Osteoblast (primary cell): ENCODE measurements at regions not wholly inside any gene's neighbourhood (a gene's known extent, or its start where the extent isn't known, plus 50 kb on each side); places are given as distances from the start of the nearest gene placed in this dataset.
A peak's percentile ranks its signal among the peaks of the same experiment; 100 is the strongest.

Source experiments
- DNase-seq: peaks from one replicate; pipeline ENCODE4 v3.0.0; 2011; ENCODE audit warnings: low spot score, mixed read lengths; ENCODE audit not compliant: insufficient read length; ENCODE audit errors: missing footprints
- H2AFZ ChIP-seq: 2 replicates; pipeline ENCODE4 v1.6.0; 2011; ENCODE audit warnings: mild to moderate bottlenecking, low read length
- H3K27ac ChIP-seq: 2 replicates; pipeline ENCODE4 v1.5.1; 2011; ENCODE audit warnings: mild to moderate bottlenecking, low read depth, low read length, moderate library complexity
- H3K27me3 ChIP-seq: 2 replicates; pipeline ENCODE4 v1.6.0; 2012; ENCODE audit warnings: mild to moderate bottlenecking, control low read depth, inconsistent platforms, low read length, moderate library complexity; ENCODE audit not compliant: insufficient read depth
- H3K36me3 ChIP-seq: 2 replicates; pipeline ENCODE4 v1.5.1; 2011; ENCODE audit warnings: mild to moderate bottlenecking, low read length, control low read depth, moderate library complexity; ENCODE audit not compliant: insufficient read depth
- H3K4me1 ChIP-seq: 2 replicates; pipeline ENCODE4 v1.5.1; 2011; ENCODE audit warnings: mild to moderate bottlenecking, low read length, control low read depth, moderate library complexity; ENCODE audit not compliant: insufficient read depth
- H3K4me2 ChIP-seq: 2 replicates; pipeline ENCODE4 v1.6.0; 2011; ENCODE audit warnings: mild to moderate bottlenecking, low read length; ENCODE audit not compliant: insufficient read depth
- H3K4me3 ChIP-seq: fragments of 200-600 bp; sonication (generic); 3 replicates; pipeline ENCODE4 v1.5.1; 2012; ENCODE audit warnings: mild to moderate bottlenecking, low read length, inconsistent platforms; ENCODE audit not compliant: insufficient read depth
- H3K79me2 ChIP-seq: 2 replicates; pipeline ENCODE4 v1.6.0; 2012; ENCODE audit warnings: mild to moderate bottlenecking, low read length, control low read depth, inconsistent platforms; ENCODE audit not compliant: insufficient read depth
- H3K9me3 ChIP-seq: 2 replicates; pipeline ENCODE4 v1.5.1; 2011; ENCODE audit warnings: low read depth, low read length, control low read depth
- H4K20me1 ChIP-seq: 2 replicates; pipeline ENCODE4 v1.6.0; 2012; ENCODE audit warnings: mild to moderate bottlenecking, low read length, control low read depth; ENCODE audit not compliant: insufficient read depth
- CTCF ChIP-seq: IDR thresholded peaks from 2 replicates; pipeline ENCODE4 v1.5.1; 2011; ENCODE audit warnings: mild to moderate bottlenecking, low read depth, low read length, moderate library complexity; ENCODE audit errors: extremely low read depth

GRCh38 chr5:2278825-2279456 lies 396.2 kb upstream of the IRX4 start:
- no peaks in the 10 kb centered on the region for H3K36me3 ChIP-seq
- no peak overlapping the region for H3K27ac ChIP-seq
- H2AFZ ChIP-seq, result no peak overlapping the region
- H3K4me2 ChIP-seq, result no peak overlapping the region
- H3K79me2 ChIP-seq, result no peaks in the 10 kb centered on the region
- H3K4me3 ChIP-seq, result no peak overlapping the region
- H3K4me1 ChIP-seq, result no peaks in the 10 kb centered on the region
- H3K27me3 ChIP-seq, result no peaks in the 10 kb centered on the region
- no peaks in the 10 kb centered on the region for H3K9me3 ChIP-seq
- TF ChIP-seq CTCF, result no peak
- DNase-seq, result no peak
- H4K20me1 ChIP-seq, result no peaks in the 10 kb centered on the region

DNA sequence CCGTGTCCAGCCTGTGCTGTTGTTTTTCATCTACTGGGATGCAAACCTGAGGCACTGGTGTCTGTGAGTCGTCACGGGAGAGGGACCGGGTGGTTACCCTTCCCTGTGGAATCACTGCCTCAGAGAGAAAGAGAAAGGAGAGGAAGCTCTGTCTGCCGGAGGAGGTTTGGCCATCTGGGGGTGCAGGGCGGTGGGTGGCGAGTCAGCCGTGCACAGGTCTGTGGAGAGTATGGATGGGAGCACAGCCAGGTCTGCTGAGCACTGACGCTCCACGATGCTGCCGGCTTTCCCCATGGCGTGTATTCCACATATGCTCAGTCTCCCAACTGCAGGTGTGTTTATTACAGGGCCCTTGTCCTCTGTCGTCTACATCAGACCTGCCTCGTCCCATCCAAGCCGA lies 395.2 kb upstream of the IRX4 start:
- no peak overlapping the region for H3K4me2 ChIP-seq
- DNase-seq, result no peak
- no peak for TF ChIP-seq CTCF
- no peaks in the 10 kb centered on the region for H3K9me3 ChIP-seq
- no peaks in the 10 kb centered on the region for H3K79me2 ChIP-seq
- H3K27ac ChIP-seq, result no peak overlapping the region
- no peak overlapping the region for H2AFZ ChIP-seq
- H3K36me3 ChIP-seq, result no peaks in the 10 kb centered on the region
- H3K27me3 ChIP-seq, result no peaks in the 10 kb centered on the region
- no peaks in the 10 kb centered on the region for H3K4me1 ChIP-seq
- H4K20me1 ChIP-seq, result no peaks in the 10 kb centered on the region
- H3K4me3 ChIP-seq, result no peak overlapping the region

- Histone ChIP-seq H4K20me1 (no peaks in the 10 kb centered on the region), H2AFZ (no peak overlapping the region), H3K36me3 (no peaks in the 10 kb centered on the region), H3K4me2 (no peak overlapping the region), H3K4me3 (no peak overlapping the region), H3K4me1 (no peaks in the 10 kb centered on the region), H3K27ac (no peak overlapping the region), H3K27me3 (no peaks in the 10 kb centered on the region), H3K9me3 (no peaks in the 10 kb centered on the region), H3K79me2 (no peaks in the 10 kb centered on the region)
- no peak for TF ChIP-seq CTCF
- peak; percentile 80 for DNase-seq
Observed at GRCh38 chr5:2276101-2276500, 393.4 kb upstream of the IRX4 start.

DNA sequence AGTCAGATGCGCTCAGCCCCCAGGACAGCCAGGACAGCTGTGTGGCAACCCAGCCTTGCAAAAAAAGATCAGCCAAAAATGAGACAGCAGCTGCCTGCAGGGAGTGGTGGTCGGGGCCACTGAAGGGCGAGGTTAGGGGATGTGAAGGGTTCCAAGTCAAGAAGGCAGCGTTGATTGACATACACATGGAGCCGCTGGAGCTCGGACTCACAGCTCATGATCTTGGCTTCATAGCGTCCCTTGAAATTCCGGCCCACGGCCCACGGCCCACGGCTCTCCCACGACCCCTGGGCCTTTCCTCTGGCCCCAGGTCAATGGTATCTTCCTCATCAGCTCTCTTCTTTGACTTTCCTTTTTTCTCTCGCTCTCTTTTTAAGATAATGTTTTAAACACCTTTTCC lies 390.0 kb upstream of the IRX4 start:
- Histone ChIP-seq H3K4me3 (no peak overlapping the region), H3K27me3 (no peaks in the 10 kb centered on the region), H3K79me2 (no peaks in the 10 kb centered on the region), H4K20me1 (no peaks in the 10 kb centered on the region), H3K9me3 (no peaks in the 10 kb centered on the region), H2AFZ (no peak overlapping the region), H3K36me3 (no peaks in the 10 kb centered on the region), H3K27ac (no peak overlapping the region), H3K4me1 (no peaks in the 10 kb centered on the region), H3K4me2 (no peak overlapping the region)
- DNase-seq, result no peak
- TF ChIP-seq CTCF, result no peak
